Endothelial cell of umbilical vein (primary cell): ENCODE measurements at regions not wholly inside any gene's neighbourhood (a gene's known extent, or its start where the extent isn't known, plus 50 kb on each side); places are given as distances from the start of the nearest gene placed in this dataset.

Source experiments
- BruUV-seq: library from RNA; stranded (reverse); fragments of 400-500 nt; replicated peaks from 2 replicates; lab custom pipeline; 2021; lab: Mats Ljungman, UMichigan
- CTCF ChIA-PET: fragments of 300-600, 350-600 bp; sonication (Branson Sonifier 250); formaldehyde crosslinking; loops from one replicate; lab custom pipeline; 2021; ENCODE audit warnings: antibody characterized with exemption, inconsistent platforms; lab: Charles Lee
- POLR2A ChIA-PET: fragments of 300-600, 350-600 bp; sonication (Branson Sonifier 250); formaldehyde crosslinking; loops from one replicate; lab custom pipeline; 2021; ENCODE audit warnings: antibody characterized with exemption, inconsistent platforms; lab: Charles Lee
- DNase-seq: peaks from one replicate; pipeline ENCODE4 v3.0.0-alpha.2; 2011; ENCODE audit warnings: low read depth, low spot score
- FAIRE-seq: peaks from 2 replicates; lab custom pipeline; 2011; peaks lifted over from hg19 to GRCh38; lab: Jason Lieb, UNC
- H2AFZ ChIP-seq: 2 replicates; pipeline ENCODE4 v1.6.0; 2012; ENCODE audit warnings: low read depth, low read length, control low read depth, inconsistent platforms
- H3K27ac ChIP-seq: 2 replicates; pipeline ENCODE4 v1.5.1; 2011; ENCODE audit warnings: low read depth, mild to moderate bottlenecking, control low read depth, low read length, moderate library complexity; ENCODE audit not compliant: insufficient read depth
- H3K27me3 ChIP-seq, 2 experiments: 2 replicates each; pipeline versions ENCODE4 v1.6.0 to v1.6.1; 2011; ENCODE audit warnings: low read length in 2 of 2, mixed read lengths in 1 of 2; ENCODE audit not compliant: control insufficient read depth in 2 of 2, insufficient read depth in 2 of 2
- H3K36me3 ChIP-seq, 2 experiments: 2 replicates in 1 of 2; 3 replicates in 1 of 2; pipeline ENCODE4 v1.5.1; 2011; ENCODE audit warnings: low read length in 2 of 2, mild to moderate bottlenecking in 1 of 2, moderate library complexity in 1 of 2; ENCODE audit not compliant: control insufficient read depth in 2 of 2, insufficient read depth in 2 of 2; ENCODE audit errors: extremely low read depth in 1 of 2
- H3K4me1 ChIP-seq: 3 replicates; pipeline ENCODE4 v1.5.1; 2011; ENCODE audit warnings: mild to moderate bottlenecking, low read length; ENCODE audit not compliant: control insufficient read depth, insufficient read depth; ENCODE audit errors: extremely low read depth
- H3K4me2 ChIP-seq: 2 replicates; pipeline ENCODE4 v1.6.1; 2011; ENCODE audit warnings: low read length, control low read depth, mixed read lengths; ENCODE audit not compliant: insufficient read depth
- H3K4me3 ChIP-seq, 3 experiments: fragments of 200-600 bp in 1 of 3; sonication (generic), shearing (Covaris generic) in 1 of 3; replicated peaks in 1 of 3; 2 replicates each; pipeline ENCODE4 v1.5.1; 2011 to 2016; ENCODE audit warnings: control low read depth in 3 of 3, low read length in 3 of 3, mild to moderate bottlenecking in 2 of 3, inconsistent platforms in 1 of 3, low read depth in 1 of 3, moderate library complexity in 1 of 3; ENCODE audit not compliant: insufficient read depth in 1 of 3
- H3K79me2 ChIP-seq: 2 replicates; pipeline ENCODE4 v1.6.0; 2012; ENCODE audit warnings: low read length, inconsistent platforms; ENCODE audit not compliant: control insufficient read depth, insufficient read depth
- H3K9ac ChIP-seq: replicated peaks from 2 replicates; pipeline ENCODE3; 2011; ENCODE audit warnings: low read length, control low read depth; ENCODE audit not compliant: insufficient read depth; ENCODE audit errors: extremely low read depth
- H3K9me1 ChIP-seq: replicated peaks from 3 replicates; pipeline ENCODE4 v1.6.0; 2011; ENCODE audit warnings: mild to moderate bottlenecking, low read length; ENCODE audit not compliant: control insufficient read depth, insufficient read depth; ENCODE audit errors: extremely low read depth
- H3K9me3 ChIP-seq: replicated peaks from 2 replicates; pipeline ENCODE4 v1.5.1; 2012; ENCODE audit warnings: low read length, inconsistent platforms; ENCODE audit not compliant: control insufficient read depth, insufficient read depth
- H4K20me1 ChIP-seq: replicated peaks from 2 replicates; pipeline ENCODE3; 2011; ENCODE audit warnings: mild to moderate bottlenecking, low read length; ENCODE audit not compliant: control insufficient read depth, insufficient read depth; ENCODE audit errors: extremely low read depth
- EZH2 ChIP-seq: IDR thresholded peaks from 2 replicates; pipeline ENCODE4 v1.6.1; 2012; ENCODE audit warnings: borderline replicate concordance, low read depth, mild to moderate bottlenecking, moderate library complexity, low read length, inconsistent platforms; ENCODE audit not compliant: severe bottlenecking
- FOS ChIP-seq: IDR thresholded peaks from 2 replicates; pipeline ENCODE4 v1.6.1; 2011; ENCODE audit warnings: mild to moderate bottlenecking, low read length, moderate library complexity, borderline replicate concordance; ENCODE audit not compliant: insufficient read depth
- GATA2 ChIP-seq: IDR thresholded peaks from 2 replicates; pipeline ENCODE4 v1.7.0; 2011; ENCODE audit warnings: low read depth, mild to moderate bottlenecking, moderate library complexity, mixed read lengths, low read length; ENCODE audit not compliant: insufficient read length, insufficient read depth
- JUN ChIP-seq: IDR thresholded peaks from 2 replicates; pipeline ENCODE4 v1.6.1; 2011; ENCODE audit warnings: borderline replicate concordance, low read depth; ENCODE audit not compliant: insufficient read length, insufficient read depth
- MYC ChIP-seq: IDR thresholded peaks from one replicate; pipeline ENCODE4 v1.6.1; 2011; ENCODE audit warnings: mild to moderate bottlenecking, low read depth, low read length
- POLR2AphosphoS5 ChIP-seq: IDR thresholded peaks from 2 replicates; pipeline ENCODE4 v1.6.1; 2012; ENCODE audit warnings: low read depth, mild to moderate bottlenecking, control low read depth, low read length, moderate library complexity; ENCODE audit not compliant: insufficient read depth
- dilution Hi-C: fragments of 300-500 bp; cut with MboI; formaldehyde crosslinking; loops from one replicate; pipeline ENCODE4 v1.15.0; 2019; ENCODE audit warnings: low sequenced_read_pairs; ENCODE audit not compliant: extremely low pct_ligation_motif_present
- intact Hi-C: fragments of 100-400 bp; cut with micrococcal nuclease; formaldehyde crosslinking; loops from one replicate; pipeline ENCODE4 v1.10.0; 2022
- TF ChIP-seq, protein P1 (sequence below), 2 donors: IDR thresholded peaks; 1 replicate in 1 of 2; 2 replicates in 1 of 2; pipeline ENCODE4 v1.5.1; 2011; ENCODE audit warnings: low read length in 2 of 2, mild to moderate bottlenecking in 2 of 2, moderate library complexity in 2 of 2, control low read depth in 1 of 2, inconsistent platforms in 1 of 2, low read depth in 1 of 2; ENCODE audit not compliant: insufficient read depth in 1 of 2; ENCODE audit errors: extremely low read depth in 1 of 2

DNA sequence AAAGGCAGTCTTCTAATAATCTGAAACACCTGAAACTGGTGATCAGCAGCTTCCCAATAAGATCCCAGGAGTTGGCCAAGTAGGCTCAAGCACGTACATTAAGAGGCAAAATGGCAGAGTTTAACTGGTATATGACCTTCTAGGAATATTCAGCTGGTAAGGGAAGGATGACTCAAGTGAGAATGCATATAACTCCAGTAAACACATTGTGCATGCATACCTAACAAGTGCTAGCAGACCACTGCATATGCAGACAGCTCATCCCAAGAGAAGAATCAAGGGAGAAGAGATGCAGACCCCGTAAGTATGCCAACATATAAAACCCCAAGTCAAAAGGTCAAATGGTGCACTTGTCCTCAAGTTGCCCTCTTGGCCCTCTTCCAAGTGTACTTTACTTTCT, 73.0 kb upstream of the ZRANB2 start:
- Histone ChIP-seq H3K4me3 (no peak overlapping the region), H3K9ac (no peak overlapping the region), H2AFZ (no peak overlapping the region), H3K9me3 (no peaks in the 10 kb centered on the region), H3K36me3 (no peaks in the 10 kb centered on the region), H3K4me2 (no peak overlapping the region), H3K79me2 (no peaks in the 10 kb centered on the region), H4K20me1 (no peaks in the 10 kb centered on the region), H3K4me1 (no peaks in the 10 kb centered on the region), H3K27ac (no peak overlapping the region), H3K9me1 (no peaks in the 10 kb centered on the region), H3K27me3 (no peaks in the 10 kb centered on the region)
- no peak for TF ChIP-seq GATA2
- no peak for TF ChIP-seq POLR2AphosphoS5
- TF ChIP-seq JUN = no peak
- no peak for TF ChIP-seq EZH2
- DNase-seq (no peak), FAIRE-seq (no peak)
- CTCF ChIA-PET = no interaction called here
- POLR2A ChIA-PET = no interaction called here
- dilution Hi-C loops (no loop called here), intact Hi-C loops (no loop called here)
- BruUV-seq = no TSS peak

DNA sequence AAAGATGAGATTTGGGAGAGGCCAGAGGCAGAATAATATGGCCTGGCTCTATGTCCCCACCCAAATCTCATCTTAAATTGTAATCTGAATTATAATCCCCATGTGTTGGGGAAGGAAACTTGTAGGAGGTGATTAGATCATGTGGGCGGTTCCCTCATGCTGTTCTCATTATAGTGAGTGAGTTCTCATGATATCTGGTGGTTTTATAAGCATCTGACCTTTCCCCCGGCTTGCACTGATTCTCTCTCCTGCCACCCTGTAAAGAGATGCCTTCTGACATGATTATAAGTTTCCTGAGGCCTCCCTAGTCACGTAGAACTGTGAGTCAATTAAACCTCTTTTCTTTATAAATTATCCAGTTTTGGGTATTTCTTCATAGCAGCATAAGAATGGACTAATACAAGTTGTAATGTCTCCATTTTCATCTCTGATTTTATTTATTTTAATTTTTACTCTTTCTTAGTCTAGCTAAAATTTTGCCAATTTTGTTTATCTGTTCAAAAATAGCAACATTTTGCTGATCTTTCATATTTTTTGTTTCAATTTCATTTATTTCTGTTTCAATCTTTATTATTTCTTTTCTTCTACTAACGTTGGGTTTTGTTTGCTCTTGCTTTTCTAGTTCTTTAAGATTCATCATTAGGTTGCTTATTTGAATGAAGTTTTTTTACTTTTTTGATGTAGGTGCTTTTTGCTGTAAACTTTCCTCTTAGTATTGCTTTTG, 67.0 kb upstream of the ZRANB2 start:
- Histone ChIP-seq H3K4me1 (no peaks in the 10 kb centered on the region), H2AFZ (no peak overlapping the region), H3K9ac (no peak overlapping the region), H3K4me3 (no peak overlapping the region), H3K27me3 (no peaks in the 10 kb centered on the region), H3K27ac (no peak overlapping the region), H4K20me1 (no peaks in the 10 kb centered on the region), H3K9me3 (no peaks in the 10 kb centered on the region), H3K9me1 (no peaks in the 10 kb centered on the region), H3K4me2 (no peak overlapping the region), H3K79me2 (no peaks in the 10 kb centered on the region), H3K36me3 (no peaks in the 10 kb centered on the region)
- BruUV-seq = no TSS peak
- DNase-seq (no peak), FAIRE-seq (no peak)
- dilution Hi-C loops (no loop called here), intact Hi-C loops (no loop called here)
- ChIA-PET POLR2A (no interaction called here), CTCF (no interaction called here)
- TF ChIP-seq, protein P1, sequence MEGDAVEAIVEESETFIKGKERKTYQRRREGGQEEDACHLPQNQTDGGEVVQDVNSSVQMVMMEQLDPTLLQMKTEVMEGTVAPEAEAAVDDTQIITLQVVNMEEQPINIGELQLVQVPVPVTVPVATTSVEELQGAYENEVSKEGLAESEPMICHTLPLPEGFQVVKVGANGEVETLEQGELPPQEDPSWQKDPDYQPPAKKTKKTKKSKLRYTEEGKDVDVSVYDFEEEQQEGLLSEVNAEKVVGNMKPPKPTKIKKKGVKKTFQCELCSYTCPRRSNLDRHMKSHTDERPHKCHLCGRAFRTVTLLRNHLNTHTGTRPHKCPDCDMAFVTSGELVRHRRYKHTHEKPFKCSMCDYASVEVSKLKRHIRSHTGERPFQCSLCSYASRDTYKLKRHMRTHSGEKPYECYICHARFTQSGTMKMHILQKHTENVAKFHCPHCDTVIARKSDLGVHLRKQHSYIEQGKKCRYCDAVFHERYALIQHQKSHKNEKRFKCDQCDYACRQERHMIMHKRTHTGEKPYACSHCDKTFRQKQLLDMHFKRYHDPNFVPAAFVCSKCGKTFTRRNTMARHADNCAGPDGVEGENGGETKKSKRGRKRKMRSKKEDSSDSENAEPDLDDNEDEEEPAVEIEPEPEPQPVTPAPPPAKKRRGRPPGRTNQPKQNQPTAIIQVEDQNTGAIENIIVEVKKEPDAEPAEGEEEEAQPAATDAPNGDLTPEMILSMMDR (IDR thresholded peaks at IDR 0.05; ENCODE audit: extremely low read depth in 1 of 2, insufficient read depth in 1 of 2, low read depth in 1 of 2, low read length in 2 of 2) = no peak
- TF ChIP-seq MYC (no peak), GATA2 (no peak), JUN (no peak), POLR2AphosphoS5 (no peak), FOS (no peak)
